Right hindlimb (tissue), 1 donor: ENCODE measurements at regions not wholly inside any gene's neighbourhood (a gene's known extent, or its start where the extent isn't known, plus 50 kb on each side); places are given as distances from the start of the nearest gene placed in this dataset.
A peak's percentile ranks its signal among the peaks of the same experiment; 100 is the strongest.

Experiments used
- DNase-seq: peaks from one replicate; pipeline ENCODE4 v3.0.0-alpha.2; 2018

DNA sequence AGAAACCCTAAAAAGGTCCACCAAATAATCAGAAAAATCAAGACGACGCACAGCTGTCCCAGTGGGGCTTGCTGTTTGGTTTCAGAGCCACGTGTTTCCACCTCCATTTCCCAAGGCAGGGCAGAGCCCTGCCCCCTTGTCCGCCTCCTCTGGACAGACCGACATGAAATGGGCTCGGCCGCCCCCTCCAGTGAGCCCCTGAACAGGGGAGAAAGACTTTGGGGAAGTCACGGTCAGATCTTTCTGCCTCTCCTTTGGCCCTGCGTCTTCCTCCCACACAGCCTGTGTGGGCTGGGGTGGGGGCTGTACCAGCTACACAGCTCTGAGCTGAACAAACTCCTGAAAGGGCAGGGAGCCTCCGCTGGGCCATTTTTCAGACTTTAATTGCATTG is 230.7 kb downstream of the ENGASE start:
- DNase-seq = no peak

DNA sequence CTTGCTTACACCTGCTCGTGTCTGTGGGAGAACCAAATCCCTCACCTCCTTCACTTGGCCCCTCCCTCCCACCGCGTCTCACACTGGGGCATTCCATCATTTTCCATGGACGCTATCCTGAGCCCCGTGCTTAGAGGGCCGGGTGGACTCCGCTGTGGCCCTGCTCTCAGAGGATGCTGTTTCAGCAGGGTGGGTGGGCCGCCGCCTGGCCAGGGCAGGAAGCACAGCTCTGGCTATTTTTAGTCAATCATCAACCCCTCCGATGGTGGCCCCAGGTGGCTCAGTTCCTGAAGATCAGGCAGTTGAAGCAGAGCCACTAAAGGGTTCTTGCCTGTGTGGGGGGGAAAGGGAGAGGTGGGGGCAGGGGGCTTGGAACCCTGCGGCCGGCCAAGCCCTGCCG is 230.3 kb downstream of the ENGASE start:
- no peak for DNase-seq

DNA sequence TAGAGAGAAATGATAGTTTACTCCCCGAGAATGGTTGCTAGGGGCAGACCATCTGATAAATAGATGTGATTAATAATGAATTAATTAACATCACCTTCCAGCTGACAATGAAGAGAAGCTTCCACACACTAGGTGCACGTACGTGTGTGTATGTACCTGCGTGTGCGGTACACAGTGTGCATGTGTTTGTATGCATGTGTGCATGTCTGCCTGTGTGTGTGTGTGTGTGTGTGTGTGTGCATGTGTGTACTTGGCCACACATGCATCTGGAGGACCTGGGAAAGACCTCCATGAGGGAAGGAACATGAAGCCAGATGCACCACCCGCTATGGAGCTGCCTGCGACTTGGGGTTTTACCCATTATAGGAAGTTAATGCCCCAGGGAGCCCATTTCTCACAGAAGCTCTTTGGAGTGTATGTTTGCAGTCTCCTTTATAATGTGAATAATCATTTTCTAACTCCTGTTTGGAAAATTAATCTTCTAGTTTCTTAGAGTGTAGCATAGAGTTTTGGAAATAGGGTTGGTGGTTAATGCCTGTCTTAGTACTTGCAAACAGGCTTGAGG is 229.1 kb downstream of the ENGASE start:
- DNase-seq = no peak

DNA sequence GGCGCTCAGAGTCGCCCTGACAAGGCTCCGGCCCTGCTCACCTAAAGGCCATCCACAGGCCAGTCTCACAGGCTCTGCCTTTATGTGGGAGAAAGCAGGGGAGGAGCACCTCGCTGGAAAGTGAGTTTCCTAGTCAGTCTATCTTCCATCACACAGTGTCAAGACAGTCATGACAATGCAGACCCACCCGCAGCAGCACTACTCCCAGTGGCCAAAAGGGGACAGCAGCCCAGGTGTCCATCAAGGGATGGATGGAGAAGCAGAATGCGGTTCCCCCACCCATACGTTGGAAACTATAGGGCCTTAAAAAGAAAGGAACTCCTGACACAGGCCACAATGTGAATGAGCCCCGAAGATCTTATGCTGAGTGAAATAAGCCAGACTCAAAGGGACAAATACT is 226.8 kb downstream of the ENGASE start:
- no peak for DNase-seq

DNA sequence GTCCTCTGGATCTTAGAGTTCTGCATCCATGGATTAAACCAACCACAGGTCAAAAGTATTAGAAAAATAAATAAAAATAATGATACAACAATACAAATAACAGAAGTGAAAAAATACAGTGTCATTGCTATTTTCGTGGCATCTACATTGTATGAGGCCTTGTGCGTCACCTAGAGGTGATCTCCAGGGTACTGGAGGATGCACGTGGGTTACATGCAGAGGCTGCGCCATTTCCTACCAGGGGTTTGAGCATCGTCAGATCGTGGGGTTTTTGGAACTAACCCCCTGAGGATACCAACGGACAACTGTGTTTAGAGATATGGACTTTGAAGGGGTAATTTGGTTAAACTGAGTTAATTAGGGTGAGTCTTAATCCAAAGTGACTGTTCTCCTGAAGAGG is 224.7 kb downstream of the ENGASE start:
- no peak for DNase-seq

DNA sequence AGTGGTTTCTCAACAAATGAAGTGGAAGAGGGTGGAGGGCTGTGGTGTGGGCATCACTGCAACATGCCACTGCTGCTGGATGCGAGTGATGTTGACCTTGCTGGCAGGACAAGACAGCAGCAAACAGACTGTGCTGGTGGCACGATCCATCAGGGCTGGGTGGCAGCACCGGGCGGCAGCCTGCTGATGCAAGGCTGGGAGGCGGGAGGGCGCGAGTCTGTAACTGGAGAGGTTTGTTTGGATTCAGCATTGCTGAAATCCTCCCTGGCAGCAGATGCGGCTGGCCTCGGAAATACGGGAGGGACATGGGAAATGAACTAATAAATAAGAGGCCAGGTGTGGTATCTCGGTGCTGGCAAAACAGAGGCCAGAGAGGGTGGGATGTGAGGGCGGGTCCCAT is 224.2 kb downstream of the ENGASE start:
- DNase-seq = no peak

DNA sequence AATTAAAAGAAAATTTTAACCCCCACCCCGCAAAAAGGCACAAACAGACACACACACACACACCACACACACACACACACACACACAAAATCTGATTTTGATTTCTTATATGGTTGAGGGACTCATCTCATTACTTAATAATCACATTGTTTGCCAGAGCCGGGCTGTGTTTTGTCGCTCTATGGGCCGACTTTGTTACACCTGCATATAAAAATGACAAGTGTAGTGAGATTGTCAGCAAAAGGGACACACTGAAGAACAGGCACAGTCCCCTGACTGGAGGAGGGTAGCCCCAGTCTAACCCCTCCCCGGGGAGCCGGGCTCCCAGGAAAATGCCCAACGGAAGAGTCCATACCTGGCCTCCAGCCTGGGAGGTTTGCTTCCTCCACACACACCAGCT is 221.6 kb downstream of the ENGASE start:
- DNase-seq = no peak

DNA sequence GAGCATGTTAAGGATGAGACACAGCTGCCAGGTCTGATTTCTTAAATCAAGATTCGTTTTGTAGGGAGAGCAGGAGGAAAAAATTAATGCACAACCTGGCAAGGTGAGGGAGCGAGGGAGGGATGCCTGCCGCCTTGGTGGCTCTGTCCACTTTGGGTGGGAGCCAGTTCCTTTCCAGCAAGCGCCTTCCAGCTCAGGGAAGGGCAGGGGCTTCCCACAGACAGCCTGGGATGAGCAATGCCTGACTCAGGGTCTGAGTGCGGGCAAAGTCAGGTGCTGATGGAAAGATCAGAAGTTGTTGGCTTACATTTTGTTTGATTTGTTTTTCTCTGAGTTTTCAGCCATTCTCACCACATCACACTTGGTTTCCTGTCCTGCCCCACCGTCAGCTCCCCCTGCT is 220.7 kb downstream of the ENGASE start:
- DNase-seq = no peak

DNA sequence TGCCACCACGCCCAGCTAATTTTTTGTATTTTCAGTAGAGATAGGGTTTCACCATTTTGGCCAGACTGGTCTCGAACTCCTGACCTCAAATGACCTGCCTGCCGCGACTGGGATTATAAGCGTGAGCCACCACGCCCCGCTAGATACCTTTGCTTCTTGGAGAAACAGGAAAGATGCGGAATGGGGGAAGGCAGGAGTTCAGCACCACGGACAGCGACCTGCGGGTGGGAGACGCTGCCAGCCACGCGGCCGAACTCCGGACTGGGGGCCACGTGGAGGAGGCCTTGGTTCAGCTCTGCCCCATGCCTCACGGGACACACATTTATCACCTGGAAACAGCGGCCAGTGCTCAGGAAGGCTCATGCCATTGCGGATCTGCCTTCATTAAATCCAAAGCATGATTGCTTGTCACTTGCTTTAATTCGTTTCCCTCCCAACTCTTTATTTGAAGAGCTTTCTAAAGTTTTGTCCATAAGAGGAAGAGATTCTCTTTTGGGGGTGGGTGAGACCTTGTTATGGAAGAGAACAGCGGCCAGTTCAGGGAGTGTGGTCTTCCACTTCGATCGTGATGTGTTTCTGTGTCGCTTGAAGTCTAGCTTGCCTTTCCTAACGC is 219.9 kb downstream of the ENGASE start:
- DNase-seq = peak; percentile 80

DNA sequence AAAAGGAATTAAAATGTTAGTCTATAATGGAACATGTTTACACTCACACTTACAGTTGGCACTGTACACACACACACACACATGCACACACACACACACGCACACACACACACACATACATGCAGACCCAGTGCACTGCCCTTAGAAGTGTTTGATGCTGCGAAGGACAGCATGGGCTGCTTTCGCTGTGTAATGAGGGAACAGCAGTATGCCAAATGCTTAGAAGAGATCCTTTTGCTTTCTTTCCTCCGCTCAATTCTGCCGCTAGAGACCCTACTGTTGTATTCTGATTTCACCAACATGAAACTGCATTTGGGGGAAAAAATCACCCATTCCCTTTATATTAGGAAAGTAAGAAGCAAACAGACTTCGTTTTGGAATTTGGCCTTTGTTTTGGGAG is 217.9 kb downstream of the ENGASE start:
- DNase-seq = no peak

DNA sequence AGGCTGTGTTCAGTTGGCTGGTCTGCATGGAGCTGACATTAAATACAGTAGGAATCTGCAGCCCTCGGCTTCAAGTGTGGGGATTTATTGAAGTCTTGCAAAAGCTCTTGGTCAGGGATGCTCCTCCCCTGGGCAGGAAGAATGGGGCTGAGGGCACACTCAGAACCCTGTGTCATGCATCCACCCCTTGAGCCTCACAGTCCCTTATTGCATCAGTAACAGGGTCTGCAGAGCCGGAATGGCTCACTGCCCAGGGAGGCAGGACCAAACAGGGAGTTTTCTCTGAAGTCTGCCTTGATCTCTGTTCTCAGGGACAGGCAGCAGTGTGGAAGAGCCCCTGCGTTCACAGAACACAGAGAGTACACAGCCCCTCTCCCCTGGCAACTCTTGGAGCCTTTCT is 216.8 kb downstream of the ENGASE start:
- no peak for DNase-seq

DNA sequence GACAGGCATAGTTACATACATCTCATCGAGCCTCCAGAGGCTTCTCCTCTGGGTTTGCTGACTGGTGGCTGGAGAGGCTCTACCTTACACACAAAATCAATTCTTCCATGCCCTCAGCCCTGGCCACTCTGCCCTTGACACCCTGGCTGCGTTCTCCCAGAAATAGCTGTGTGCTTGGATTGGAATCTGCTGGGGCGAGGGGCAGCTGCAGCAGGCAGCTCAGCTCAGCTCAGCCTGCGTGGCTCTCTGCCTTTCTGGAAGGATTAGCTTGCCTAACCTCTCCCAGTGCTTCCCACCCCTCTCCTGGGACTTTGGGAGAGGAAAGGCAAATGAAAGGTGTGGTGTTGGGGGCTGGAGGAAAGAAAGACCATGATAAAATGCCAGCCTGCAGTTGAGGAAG is 216.1 kb downstream of the ENGASE start:
- DNase-seq = no peak

DNA sequence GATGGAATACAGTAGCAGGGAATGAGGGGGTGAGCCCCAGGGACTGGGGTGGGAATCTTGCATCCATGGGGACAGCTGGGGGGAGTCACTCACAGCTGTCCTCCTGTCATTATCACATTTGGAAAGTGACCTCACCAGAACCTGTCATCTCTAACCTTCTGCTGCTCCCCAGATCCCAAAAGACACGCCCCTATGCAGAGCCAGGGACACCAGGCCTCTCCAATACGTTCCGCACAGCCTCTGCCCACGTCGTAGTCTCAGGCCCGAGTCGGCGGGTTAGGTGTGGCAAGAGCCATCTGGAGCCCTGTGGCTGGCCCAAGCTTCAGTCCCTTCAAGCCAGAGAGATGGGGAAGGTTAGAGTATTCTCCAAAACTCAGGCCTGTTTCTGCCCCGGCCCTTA is 214.3 kb downstream of the ENGASE start:
- no peak for DNase-seq

DNA sequence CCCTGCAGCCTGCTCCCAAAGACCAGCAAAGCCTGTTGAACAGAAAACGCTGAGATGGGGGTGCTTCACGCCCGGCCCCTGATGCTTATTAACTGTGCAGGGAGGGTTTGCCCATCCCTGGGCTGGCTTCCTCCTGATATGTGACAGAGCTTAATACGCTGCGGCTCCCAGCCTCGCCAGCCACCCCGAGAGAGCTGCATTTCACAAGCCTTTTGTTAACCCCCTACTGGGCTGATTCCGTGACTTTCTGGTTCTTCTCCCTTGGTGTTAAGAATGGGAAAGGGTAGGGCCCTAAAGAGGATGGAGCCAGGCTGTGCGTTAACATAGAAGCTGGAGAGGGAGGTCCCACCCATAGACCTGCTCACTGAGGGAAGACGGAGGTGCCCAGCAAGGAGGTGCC is 211.8 kb downstream of the ENGASE start:
- no peak for DNase-seq

DNA sequence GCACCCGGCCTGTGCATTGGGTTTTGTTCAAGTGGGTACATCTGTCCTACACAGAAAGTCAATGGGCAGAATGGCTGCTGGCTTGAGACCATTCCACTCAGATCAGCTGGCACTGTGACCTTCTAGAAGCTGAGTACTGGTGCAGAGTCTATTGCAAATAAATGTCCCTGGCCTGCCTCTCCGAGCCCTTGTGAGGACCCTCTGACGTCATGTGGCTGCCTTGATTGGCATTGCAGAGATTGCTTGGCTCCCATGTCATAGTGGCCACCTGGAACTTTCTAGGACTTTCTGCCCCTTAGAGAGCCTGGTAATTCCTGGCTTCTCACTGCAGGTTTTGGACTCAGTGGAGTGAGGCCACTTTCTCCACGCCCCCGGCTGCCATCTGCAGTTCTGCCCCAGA is 211.3 kb downstream of the ENGASE start:
- DNase-seq = no peak

DNA sequence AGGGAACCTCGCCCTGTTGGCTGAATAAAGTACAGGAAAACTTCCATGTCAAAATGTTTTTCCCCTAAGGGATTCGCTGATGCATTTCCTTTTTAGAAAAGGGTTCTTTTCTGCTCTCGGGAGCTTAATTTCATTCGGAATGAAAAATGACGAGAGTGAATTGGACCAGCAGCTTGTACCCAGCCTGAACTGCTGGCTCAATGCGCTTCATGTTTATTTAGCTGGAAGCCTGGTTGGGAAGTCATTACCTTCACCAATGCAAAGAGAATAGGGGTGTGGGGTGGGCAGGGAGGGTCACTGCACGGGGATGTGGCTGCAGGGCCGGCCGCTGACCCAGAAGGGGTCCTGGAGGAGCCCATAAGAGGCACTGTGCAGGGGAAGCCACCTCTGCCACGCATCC is 207.7 kb downstream of the ENGASE start:
- no peak for DNase-seq

DNA sequence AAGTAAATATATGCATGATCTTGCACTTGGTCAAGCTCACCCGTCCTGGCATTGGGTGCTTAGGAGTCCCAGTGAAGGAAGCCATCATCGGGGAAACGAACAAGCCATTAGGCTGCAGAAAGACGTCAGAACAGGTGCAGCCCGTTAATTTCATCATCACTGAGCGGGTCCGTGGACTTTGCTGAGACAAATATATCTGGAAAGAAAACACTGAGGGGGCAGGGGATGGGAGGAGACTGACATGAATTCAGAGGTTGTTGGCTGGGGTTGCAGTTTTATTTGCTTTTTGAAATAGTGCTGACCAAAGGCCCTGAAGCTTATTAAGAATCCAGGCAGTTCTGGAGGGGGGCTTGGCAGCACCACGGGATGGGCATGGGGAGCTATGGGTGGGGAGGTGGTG is 207.2 kb downstream of the ENGASE start:
- DNase-seq = no peak

DNA sequence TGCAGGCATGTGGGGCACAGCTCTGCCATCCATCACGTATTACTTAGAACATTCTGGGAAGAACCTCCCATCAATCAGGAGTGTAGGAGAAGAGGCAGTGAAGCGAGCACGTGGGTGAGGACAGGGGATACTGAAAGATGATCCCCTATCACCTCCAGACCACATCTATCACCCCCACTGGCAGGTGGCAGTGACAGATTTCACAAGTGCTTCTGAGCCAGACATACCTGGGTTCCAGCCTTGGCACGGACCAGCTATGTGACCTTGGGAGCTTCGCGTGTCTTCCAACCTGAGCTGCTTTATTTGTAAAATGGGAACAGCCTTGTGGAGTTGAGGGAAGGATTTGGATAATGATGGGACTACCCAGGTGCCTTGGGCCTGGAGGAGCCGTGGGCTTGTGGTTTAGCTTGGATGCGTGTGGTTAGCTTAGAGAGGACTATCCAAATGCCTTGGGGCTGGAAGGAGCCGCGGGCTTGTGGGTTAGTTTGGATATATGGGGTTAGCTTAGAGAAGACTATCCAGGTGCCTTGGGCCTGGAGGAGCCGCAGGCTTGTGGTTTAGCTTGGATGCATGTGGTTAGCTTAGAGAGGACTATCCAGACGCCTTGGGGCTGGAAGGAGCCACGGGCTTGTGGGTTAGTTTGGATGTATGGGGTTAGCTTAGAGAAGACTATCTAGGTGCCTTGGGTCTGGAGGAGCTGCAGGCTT is 206.4 kb downstream of the ENGASE start:
- no peak for DNase-seq

DNA sequence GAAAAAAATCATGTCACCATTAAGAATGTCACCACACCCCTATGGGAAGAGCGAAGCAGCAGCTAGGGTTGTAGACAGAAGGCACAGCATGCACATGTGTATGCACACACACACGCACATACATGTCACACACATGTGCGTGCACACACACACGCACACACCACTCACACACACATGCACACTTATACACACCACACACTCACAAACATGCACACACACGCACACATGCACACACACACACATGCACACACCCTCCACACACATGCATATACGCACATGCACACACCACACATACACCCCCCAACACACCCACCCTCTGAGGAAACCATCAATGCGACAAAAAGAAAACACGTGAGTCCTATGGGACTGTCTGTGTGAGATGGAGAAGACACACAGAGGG is 205.4 kb downstream of the ENGASE start:
- no peak for DNase-seq

DNA sequence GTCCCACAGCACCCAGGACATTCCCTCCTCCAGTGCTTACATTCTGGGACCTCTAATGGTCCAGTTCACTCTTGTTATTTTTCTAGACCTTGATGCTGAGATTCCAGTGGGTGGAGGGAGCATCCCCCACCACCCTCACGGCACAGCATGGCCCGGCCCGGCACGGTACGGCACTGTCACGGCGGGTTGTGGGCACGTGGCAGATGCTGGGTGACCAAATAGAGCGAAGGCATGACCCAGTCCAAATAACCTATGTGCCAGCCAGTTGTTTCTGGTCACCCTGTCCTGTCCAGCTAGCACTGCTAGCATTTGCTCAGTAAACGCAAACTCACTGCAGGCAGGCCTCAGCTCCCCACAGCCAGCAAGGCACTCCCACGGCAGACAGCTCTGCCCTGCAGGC is 204.7 kb downstream of the ENGASE start:
- DNase-seq = no peak

DNA sequence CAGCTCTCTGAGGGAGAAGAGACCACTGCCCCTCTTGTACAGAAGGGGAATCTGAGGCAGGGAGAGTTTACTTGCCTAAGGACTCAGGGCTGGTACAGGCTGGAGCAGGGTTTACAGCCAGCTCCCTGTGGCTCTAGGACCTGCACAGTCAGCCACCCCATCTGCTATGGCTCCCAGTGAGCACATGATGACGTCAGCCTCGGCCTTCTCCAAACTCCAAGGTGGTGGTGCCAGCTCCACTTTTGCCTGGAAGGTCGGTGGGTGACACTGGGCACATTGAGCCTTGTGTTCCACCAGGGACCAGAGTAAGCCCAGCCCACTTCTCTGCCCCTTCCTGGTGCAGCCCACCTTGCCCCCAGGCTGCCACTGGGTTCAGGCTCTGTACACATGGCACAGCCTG is 202.2 kb downstream of the ENGASE start:
- no peak for DNase-seq

DNA sequence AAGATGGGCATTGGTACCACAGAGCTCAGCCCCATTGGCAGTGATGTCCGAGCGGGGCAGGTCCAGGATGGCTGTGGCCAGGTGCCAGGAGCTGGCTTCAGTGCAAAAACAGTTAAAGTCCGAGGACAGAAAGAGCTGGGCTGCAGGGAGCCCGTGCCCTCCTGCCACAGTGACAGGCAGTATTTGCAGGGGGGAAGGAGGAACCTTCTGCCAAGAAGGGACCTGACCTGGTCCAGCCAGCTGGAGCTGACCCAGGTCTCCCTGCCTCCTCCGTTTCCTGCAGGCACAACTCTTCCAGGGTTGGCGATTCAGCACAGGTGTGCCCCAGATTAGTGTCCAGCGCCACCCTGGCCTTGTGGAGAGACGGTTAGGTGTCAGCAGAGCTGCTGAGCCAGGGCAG is 199.0 kb downstream of the ENGASE start:
- DNase-seq = no peak

DNA sequence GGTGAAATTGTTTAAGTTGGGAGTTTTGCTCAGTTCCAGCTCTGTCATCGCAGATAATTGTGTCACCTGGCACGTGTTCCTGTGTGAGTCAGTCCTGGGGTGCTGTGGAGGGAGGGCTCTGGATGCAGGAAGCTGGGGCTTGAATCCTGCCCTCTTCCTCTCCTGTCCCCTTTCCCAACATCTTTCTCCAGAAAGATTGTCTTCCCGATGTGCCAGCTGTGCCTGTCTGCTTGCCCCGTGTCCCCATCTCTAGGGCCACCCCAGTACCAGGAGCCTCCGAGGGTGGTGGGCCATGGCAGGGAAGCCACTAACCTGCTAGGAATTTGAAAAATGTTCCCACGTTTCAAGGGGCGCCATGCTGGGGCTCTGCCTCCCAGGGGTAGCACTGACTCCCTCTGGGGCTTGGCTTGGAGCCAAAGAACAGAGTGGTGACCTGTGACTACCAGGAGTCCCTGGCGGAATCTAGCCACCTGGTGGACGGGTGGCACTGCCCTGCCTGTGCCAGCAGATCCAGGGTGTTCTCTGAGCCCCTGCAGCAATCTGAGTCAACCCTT is 198.1 kb downstream of the ENGASE start:
- DNase-seq = no peak

DNA sequence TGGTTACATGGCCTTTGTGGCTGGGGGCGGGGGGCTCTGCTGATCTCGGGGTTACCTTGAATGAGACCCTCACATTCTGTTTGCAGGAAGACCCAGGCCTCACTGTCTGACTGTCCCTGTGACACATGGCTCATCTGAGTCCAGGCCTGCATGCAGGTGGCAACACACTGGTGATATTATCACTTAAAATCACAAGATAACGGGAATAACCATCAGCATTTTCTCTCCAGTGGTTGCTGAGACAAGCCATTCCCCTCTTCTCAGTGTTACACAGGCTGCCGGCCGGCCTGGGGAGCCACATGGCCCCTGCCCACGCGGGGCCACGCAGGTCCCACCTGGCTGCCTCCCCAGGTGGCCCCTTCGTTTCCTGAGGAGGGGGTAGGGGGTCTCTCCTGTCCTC is 197.6 kb downstream of the ENGASE start:
- DNase-seq = no peak

DNA sequence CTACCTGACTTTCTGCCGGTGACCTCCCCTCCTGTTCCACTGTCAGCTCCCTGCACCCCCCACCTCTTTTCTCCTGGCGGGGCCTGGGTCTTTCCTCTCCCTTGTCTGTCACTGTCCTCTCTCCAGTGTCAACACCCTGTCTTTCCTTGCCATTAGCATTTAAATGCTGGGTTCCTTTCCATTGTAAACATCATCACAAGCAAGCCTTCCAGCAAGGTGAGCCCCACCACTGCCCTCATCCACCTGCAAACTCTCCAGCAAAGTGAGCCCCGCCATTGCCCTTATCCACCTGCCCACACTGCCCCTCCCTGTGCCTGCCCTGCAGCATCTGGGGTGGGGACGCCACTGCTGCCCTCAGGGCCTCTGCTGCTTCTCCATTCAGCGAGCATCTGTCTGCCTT is 195.0 kb downstream of the ENGASE start:
- no peak for DNase-seq
